HG02588 (cell line): ENCODE measurements at regions not wholly inside any gene's neighbourhood (a gene's known extent, or its start where the extent isn't known, plus 50 kb on each side); places are given as distances from the start of the nearest gene placed in this dataset.

Experiments
- ATAC-seq: cut with Tn5 transposase; IDR thresholded peaks from one replicate; pipeline ENCODE4 v1.9.1; 2021; ENCODE audit warnings: mild to moderate bottlenecking, moderate library complexity; ENCODE audit not compliant: unreplicated experiment

GRCh38 chr5:155952486-155953089 lies 374.4 kb upstream of the SGCD start:
- no peak for ATAC-seq

GRCh38 chr5:155953335-155953734 lies 373.6 kb upstream of the SGCD start:
- ATAC-seq: no peak

DNA sequence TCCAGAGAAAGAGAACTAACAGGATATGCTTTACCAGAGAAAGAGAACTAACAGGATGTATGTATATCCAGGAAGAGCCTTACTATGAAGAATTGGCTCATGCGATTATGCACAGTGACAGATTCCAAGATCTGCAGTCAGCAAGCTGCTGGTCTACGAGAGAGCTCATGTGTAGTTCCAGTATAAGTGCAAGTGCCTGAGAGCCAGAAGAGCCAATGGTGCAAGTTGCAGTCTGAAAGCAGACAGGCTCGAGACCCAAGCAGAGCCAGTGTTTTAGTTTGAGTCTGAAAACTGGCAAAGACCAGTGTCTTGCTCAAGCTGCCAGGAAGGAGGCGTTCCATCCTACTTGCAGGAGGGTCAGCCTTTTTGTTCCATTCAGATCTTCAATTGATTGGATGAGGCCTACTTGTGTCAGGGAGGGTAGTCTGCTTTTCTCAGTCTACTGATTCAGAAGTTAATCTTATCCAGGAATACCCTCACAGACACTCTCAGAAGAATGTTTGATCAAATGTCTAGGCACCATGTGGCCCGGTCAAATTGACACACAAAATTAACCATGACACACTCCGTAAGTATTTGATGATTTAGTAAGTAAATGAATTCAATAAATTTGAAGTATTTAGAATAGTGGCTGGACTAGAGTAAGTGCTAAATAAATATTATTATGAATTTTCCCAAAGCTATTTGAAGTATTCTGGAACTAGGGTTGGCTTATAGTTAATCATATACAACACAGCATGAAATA lies 372.1 kb upstream of the SGCD start:
- no peak for ATAC-seq

DNA sequence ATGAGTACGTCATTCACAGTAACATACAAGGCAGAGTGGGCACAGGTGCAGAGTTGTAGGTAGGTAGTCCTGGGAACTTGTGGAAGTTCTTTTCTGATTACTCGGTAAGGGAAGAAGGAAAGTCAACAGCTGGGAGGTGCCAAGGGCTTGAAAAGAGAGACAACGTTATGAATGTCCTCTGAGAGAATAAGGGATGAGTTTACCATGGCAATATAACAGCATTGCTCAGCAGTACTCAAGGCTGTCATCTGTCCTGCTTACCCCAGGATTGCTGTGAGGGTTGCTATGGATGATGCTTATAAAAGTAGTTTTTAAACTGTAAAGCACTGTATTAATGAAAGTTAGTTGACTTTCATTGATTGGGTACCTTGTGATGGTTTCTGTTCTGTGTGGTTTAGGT lies 369.1 kb upstream of the SGCD start:
- no peak for ATAC-seq

GRCh38 chr5:155959082-155959481 lies 367.9 kb upstream of the SGCD start:
- no peak for ATAC-seq

GRCh38 chr5:155960177-155960576 lies 366.8 kb upstream of the SGCD start:
- ATAC-seq: no peak

GRCh38 chr5:155969537-155969936 lies 357.4 kb upstream of the SGCD start:
- ATAC-seq: no peak

GRCh38 chr5:155974369-155974768 lies 352.6 kb upstream of the SGCD start:
- ATAC-seq: no peak

- no peak for ATAC-seq
These were observed 348.1 kb upstream of the SGCD start for GRCh38 chr5:155978850-155979249.

DNA sequence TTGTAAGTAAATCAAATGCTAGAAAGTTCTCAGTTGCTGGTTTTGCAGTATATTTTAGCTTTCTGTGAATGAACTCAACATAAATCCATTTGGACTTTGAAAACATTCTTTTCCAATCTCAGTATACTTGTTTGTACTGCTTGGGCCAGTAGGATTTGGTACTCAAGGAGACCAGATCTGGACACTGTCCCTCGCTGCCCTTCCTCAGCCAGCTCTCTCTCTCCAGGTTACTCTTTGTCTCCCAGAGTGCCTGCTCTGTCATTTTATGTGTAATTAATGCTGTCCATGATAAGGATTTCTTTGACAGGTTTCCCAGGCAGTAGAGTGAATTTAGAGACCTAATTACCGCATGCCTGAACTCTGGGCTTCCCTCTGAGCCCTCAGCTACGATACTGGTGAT lies 344.6 kb upstream of the SGCD start:
- ATAC-seq: no peak

GRCh38 chr5:155983954-155984353 lies 343.0 kb upstream of the SGCD start:
- no peak for ATAC-seq

DNA sequence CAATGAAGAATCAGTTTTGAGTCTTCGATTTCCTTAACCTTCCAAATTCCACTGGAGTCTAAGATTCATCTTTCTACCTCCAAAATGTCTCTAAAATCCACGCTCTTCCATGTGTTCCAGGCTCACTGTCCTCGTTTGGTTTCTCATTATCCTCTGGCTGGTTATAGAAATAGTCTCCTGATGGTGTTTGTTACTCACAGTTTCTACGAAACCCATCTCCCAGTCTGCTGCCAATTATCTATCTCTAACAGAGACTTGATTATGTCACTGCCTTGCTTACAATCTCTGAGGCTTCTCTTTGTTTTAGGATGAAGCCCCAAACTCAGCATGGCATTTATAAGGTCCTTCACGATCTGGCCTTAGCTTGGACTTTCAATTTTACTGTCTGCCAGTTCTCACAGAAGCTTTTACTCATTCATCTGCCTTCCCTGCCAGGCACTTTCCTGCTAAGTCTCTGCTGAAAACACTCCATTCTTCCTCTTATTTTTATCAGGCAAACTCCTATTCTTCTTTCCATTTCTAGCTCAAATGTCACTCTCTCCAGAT lies 339.6 kb upstream of the SGCD start:
- no peak for ATAC-seq

DNA sequence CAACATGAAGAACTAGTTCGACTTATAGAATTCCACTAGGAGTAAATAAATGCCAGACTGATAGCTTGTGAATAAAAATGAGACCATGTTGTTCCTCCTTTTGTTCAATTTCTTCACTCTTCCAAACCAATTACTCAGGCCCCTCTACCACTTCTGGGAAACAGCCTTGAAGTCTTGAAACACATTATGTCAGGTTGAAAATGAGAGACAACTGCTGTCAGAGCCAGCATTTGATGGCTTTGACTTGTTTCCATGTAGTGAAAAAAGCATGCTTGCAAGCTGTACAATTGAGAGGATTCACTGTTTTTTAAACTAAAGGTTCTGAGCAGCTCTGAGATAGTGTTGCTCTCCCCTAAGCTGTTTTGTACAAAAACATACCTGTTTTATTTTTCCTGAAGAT lies 337.1 kb upstream of the SGCD start:
- no peak for ATAC-seq

DNA sequence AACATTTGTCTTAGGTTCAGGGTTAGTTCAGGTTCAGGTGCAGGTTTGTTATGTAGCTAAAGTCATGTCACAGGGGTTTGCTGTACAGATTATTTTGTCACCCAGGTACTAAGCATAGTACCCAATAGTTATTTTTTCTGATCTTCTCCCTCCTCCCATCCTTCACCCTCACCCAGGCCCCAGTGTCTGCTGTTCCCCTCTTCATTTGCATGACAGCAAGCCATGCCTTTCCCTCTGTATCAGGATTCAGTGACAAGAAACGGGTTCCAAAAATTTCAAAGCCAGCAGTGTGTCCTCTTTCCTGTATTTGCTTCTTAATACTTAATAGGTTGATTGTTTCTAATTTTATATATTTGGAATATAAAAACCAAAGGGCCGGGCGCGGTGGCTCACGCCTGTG lies 330.8 kb upstream of the SGCD start:
- no peak for ATAC-seq

DNA sequence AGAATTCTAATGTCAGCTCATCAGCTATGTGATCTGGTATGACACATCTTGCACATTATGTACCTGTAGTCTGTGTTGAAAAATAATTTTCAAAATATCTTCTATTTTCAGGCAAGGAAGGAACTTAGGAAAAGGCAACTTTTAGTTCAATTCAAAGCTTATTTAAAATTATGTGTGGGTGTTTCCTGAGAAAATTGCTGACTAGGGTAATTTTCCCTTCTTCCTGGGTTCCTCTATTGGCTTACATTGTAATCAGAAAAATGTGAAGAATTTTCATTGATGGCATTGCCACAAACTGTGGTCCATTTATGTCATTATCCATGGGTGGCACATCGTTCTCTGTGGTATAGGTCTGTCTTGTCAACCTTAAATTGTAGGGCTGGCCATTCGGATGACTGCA lies 328.7 kb upstream of the SGCD start:
- ATAC-seq: no peak

- ATAC-seq: no peak
These were observed 326.8 kb upstream of the SGCD start for GRCh38 chr5:156000115-156000514.

- no peak for ATAC-seq
These were observed 322.2 kb upstream of the SGCD start for GRCh38 chr5:156004754-156005153.

GRCh38 chr5:156006026-156006647 lies 320.8 kb upstream of the SGCD start:
- ATAC-seq: no peak

GRCh38 chr5:156008844-156009243 lies 318.1 kb upstream of the SGCD start:
- ATAC-seq: no peak

DNA sequence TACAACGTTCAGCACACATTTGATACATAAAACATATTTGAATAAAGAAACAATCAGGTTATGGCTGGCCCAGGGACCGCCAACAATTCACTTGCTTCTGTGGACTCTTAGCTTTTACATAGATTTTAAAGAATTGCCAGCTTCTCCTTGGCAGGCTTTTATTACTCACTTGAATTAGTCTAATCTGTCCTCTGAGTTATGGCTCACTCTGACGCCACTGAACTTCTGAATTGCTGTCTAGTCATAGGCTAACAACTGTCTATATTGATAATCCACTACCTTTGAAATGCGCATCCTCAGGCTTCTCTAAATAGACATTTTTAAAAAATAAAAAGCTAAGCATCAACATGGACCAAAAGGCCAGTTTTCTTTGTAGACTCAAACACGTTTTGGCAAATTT lies 317.4 kb upstream of the SGCD start:
- no peak for ATAC-seq

- no peak for ATAC-seq
These were observed 311.8 kb upstream of the SGCD start for GRCh38 chr5:156015137-156015536.

- ATAC-seq: no peak
These were observed 307.8 kb upstream of the SGCD start for GRCh38 chr5:156019130-156019529.
